Motor neuron (in vitro differentiated cells): ENCODE measurements at regions not wholly inside any gene's neighbourhood (a gene's known extent, or its start where the extent isn't known, plus 50 kb on each side); places are given as distances from the start of the nearest gene placed in this dataset.
"Not testable (repeated sequence)": the region's sequence is repeated elsewhere in the genome, so short reads cannot be mapped to it uniquely, and the experiment has no call there.

Experiments
- ATAC-seq, 8 experiments: fragments of 200-7000 bp; cut with Tn5 transposase; replicated peaks in 6 of 8; 2 replicates each; pipeline ENCODE4 v1.8.0; 2021; ENCODE audit warnings: mild to moderate bottlenecking in 8 of 8, moderate library complexity in 8 of 8
- H3K27ac ChIP-seq, 2 donors: fragments of 250-450 bp; sonication (Bioruptor Pico); 2 replicates each; pipeline ENCODE4 v1.9.0; 2021; ENCODE audit warnings: antibody characterized with exemption in 2 of 2, mild to moderate bottlenecking in 2 of 2, moderate library complexity in 1 of 2
- H3K4me1 ChIP-seq, 2 donors: fragments of 250-450 bp; sonication (Bioruptor Pico); replicated peaks in 1 of 2; 2 replicates each; pipeline ENCODE4 v1.6.1; 2021; ENCODE audit warnings: antibody characterized with exemption in 2 of 2, mild to moderate bottlenecking in 2 of 2, moderate library complexity in 1 of 2
- H3K4me3 ChIP-seq, 5 donors: fragments of 250-450 bp; sonication (Bioruptor Pico); 2 replicates each; pipeline ENCODE4 v1.9.0; 2021; ENCODE audit warnings: antibody characterized with exemption in 5 of 5, mild to moderate bottlenecking in 5 of 5, moderate library complexity in 4 of 5
- WGBS, 10 experiments: fragments of 450-650 bp; shearing (Covaris generic); methylation state at CpG; one replicate each; pipeline ENCODE4 v1.0.0; 2022; 5-methylcytosine and 5-hydroxymethylcytosine counted together
- in situ Hi-C, 9 experiments: fragments of 400-800 bp; cut with MboI; loops; one replicate each; pipeline ENCODE4 v1.15.0; 2021; ENCODE audit warnings: low sequenced_read_pairs in 9 of 9, low pct_unique_long_range_greater_than_20kb in 2 of 9; ENCODE audit not compliant: unreplicated experiment in 9 of 9

- 0 to 100% (median 71%) methylated on average over 1 of the region's 1 CpG; no CpG with 5 or more reads in 6 of the 10 experiments for WGBS, 10 experiments
- in situ Hi-C loops: loop anchor here in 1 of 9 experiments (25.0 kb wide), 1 partner anchor 523 kb away; the partner anchor contains the start of gene ATP2B1
- no peak overlapping the region for H3K4me3 ChIP-seq
- ATAC-seq: peak in 2 of 8 experiments; percentile 53 to 81
- H3K4me1 ChIP-seq: no peaks in the 10 kb centered on the region
- H3K27ac ChIP-seq: no peak overlapping the region
Measured at GRCh38 chr12:90235642-90236041, 527.0 kb upstream of the ATP2B1 start.

- no peaks in the 10 kb centered on the region for H3K4me1 ChIP-seq
- in situ Hi-C loops: loop anchor here in 1 of 9 experiments (25.0 kb wide), 1 partner anchor 522 kb away; the partner anchor contains the start of gene ATP2B1
- 0 to 100% (median 100%) methylated on average over 1 of the region's 2 CpGs; no CpG with 5 or more reads in 7 of the 10 experiments for WGBS, 10 experiments
- no peak overlapping the region for H3K27ac ChIP-seq
- ATAC-seq: peak in 3 of 8 experiments; percentile 80 to 89 (median 88)
- H3K4me3 ChIP-seq: no peak overlapping the region
Measured at GRCh38 chr12:90234472-90234871, 525.8 kb upstream of the ATP2B1 start.

GRCh38 chr12:90233168-90234100 is 524.8 kb upstream of the ATP2B1 start:
- Histone ChIP-seq H3K4me3 (no peak overlapping the region), H3K27ac (no peak overlapping the region), H3K4me1 (no peaks in the 10 kb centered on the region)
- in situ Hi-C loops: loop anchor here in 1 of 9 experiments (25.0 kb wide), 1 partner anchor 521 kb away; the partner anchor contains the start of gene ATP2B1
- ATAC-seq: peak in 2 of 8 experiments; percentile 7 to 67
- 14 to 94% (median 87%) methylated on average over 3 to 6 of the region's 6 CpGs for WGBS, 10 experiments

GRCh38 chr12:90229407-90230170 is 521.0 kb upstream of the ATP2B1 start:
- no peaks in the 10 kb centered on the region for H3K4me1 ChIP-seq
- H3K27ac ChIP-seq: no peak overlapping the region
- 59 to 100% (median 76%) methylated on average over 1 to 8 of the region's 8 CpGs for WGBS, 10 experiments
- in situ Hi-C loops: loop anchor here in 1 of 9 experiments (25.0 kb wide), 1 partner anchor 517 kb away; the partner anchor contains the start of gene ATP2B1
- peak in 3 of 8 experiments; percentile 46 to 71 (median 62) for ATAC-seq
- H3K4me3 ChIP-seq: no peak overlapping the region

GRCh38 chr12:90226211-90226610 is 517.6 kb upstream of the ATP2B1 start:
- in situ Hi-C loops: loop anchor here in 1 of 9 experiments (25.0 kb wide), 1 partner anchor 514 kb away; the partner anchor contains the start of gene ATP2B1
- ATAC-seq: no peak
- H3K4me3 ChIP-seq: no peak overlapping the region
- H3K4me1 ChIP-seq: no peaks in the 10 kb centered on the region
- H3K27ac ChIP-seq: no peak overlapping the region

- peak in 1 of 8 experiments; percentile 26 for ATAC-seq
- H3K4me1 ChIP-seq: no peaks in the 10 kb centered on the region
- no peak overlapping the region for H3K27ac ChIP-seq
- no peak overlapping the region for H3K4me3 ChIP-seq
- in situ Hi-C loops: no loop called here
- WGBS, 10 experiments: 33 to 100% (median 67%) methylated on average over 1 of the region's 1 CpG; no CpG with 5 or more reads in 1 of the 10 experiments
Measured at GRCh38 chr12:90216815-90217214, 508.2 kb upstream of the ATP2B1 start.

GRCh38 chr12:90216020-90216552 is 507.4 kb upstream of the ATP2B1 start:
- H3K4me1 ChIP-seq: no peaks in the 10 kb centered on the region
- no peak overlapping the region for H3K4me3 ChIP-seq
- in situ Hi-C loops: no loop called here
- H3K27ac ChIP-seq: no peak overlapping the region
- no peak for ATAC-seq
- WGBS, 10 experiments: 44 to 89% (median 67%) methylated on average over 1 to 3 of the region's 3 CpGs; no CpG with 5 or more reads in 1 of the 10 experiments

- H3K27ac ChIP-seq: no peak overlapping the region
- H3K4me1 ChIP-seq: no peaks in the 10 kb centered on the region
- WGBS, 10 experiments: 0 to 100% (median 57%) methylated on average over 1 of the region's 1 CpG; no CpG with 5 or more reads in 2 of the 10 experiments
- in situ Hi-C loops: no loop called here
- H3K4me3 ChIP-seq: no peak overlapping the region
- peak in 4 of 8 experiments; percentile 24 to 65 (median 53) for ATAC-seq
Measured at GRCh38 chr12:90211017-90211416, 502.4 kb upstream of the ATP2B1 start.

- Histone ChIP-seq H3K27ac (no peak overlapping the region), H3K4me1 (no peaks in the 10 kb centered on the region), H3K4me3 (no peak overlapping the region)
- in situ Hi-C loops: no loop called here
- WGBS, 10 experiments: 60 to 83% methylated on average over 1 of the region's 1 CpG; no CpG with 5 or more reads in 8 of the 10 experiments
- no peak for ATAC-seq
Measured at GRCh38 chr12:90209029-90209428, 500.4 kb upstream of the ATP2B1 start.

- in situ Hi-C loops, H3K27ac ChIP-seq, ATAC-seq, H3K4me1 ChIP-seq, H3K4me3 ChIP-seq: not testable (repeated sequence)
Measured at GRCh38 chr12:90208379-90208778, 499.7 kb upstream of the ATP2B1 start.

GRCh38 chr12:90207799-90208198 is 499.2 kb upstream of the ATP2B1 start:
- Histone ChIP-seq H3K4me1 (no peaks in the 10 kb centered on the region), H3K4me3 (no peak overlapping the region), H3K27ac (no peak overlapping the region)
- 30 to 100% (median 73%) methylated on average over 1 to 3 of the region's 3 CpGs; no CpG with 5 or more reads in 2 of the 10 experiments for WGBS, 10 experiments
- in situ Hi-C loops: no loop called here
- no peak for ATAC-seq

- 79 to 100% (median 90%) methylated on average over 1 to 2 of the region's 2 CpGs for WGBS, 10 experiments
- Histone ChIP-seq H3K27ac (no peak overlapping the region), H3K4me3 (no peak overlapping the region), H3K4me1 (no peaks in the 10 kb centered on the region)
- no peak for ATAC-seq
- in situ Hi-C loops: no loop called here
Measured at GRCh38 chr12:90205165-90205564, 496.5 kb upstream of the ATP2B1 start.

GRCh38 chr12:90203556-90203955 is 494.9 kb upstream of the ATP2B1 start:
- no peak overlapping the region for H3K27ac ChIP-seq
- ATAC-seq: no peak
- WGBS, 10 experiments: 100% methylated on average over 1 of the region's 1 CpG; no CpG with 5 or more reads in 6 of the 10 experiments
- no peaks in the 10 kb centered on the region for H3K4me1 ChIP-seq
- in situ Hi-C loops: no loop called here
- no peak overlapping the region for H3K4me3 ChIP-seq
